NCI-H128 (cell line): ENCODE measurements at regions not wholly inside any gene's neighbourhood (a gene's known extent, or its start where the extent isn't known, plus 50 kb on each side); places are given as distances from the start of the nearest gene placed in this dataset.

Experiments
- DNase-seq: peaks from one replicate; lab custom pipeline; 2025; ENCODE audit not compliant: unreplicated experiment; lab: John Stamatoyannopoulos, UW

GRCh38 chr2:12196495-12196894 is 450.1 kb downstream of the LPIN1 start:
- DNase-seq: no peak

GRCh38 chr2:12197133-12197532 is 450.7 kb downstream of the LPIN1 start:
- DNase-seq: no peak

- DNase-seq: no peak
Measured at GRCh38 chr2:12199491-12200211, 453.2 kb downstream of the LPIN1 start.

GRCh38 chr2:12201369-12201768 is 454.9 kb downstream of the LPIN1 start:
- no peak for DNase-seq

- no peak for DNase-seq
Measured at GRCh38 chr2:12202313-12203075, 456.1 kb downstream of the LPIN1 start.

- no peak for DNase-seq
Measured at GRCh38 chr2:12203528-12203927, 457.1 kb downstream of the LPIN1 start.

GRCh38 chr2:12205086-12205485 is 458.7 kb downstream of the LPIN1 start:
- DNase-seq: no peak

- no peak for DNase-seq
Measured at GRCh38 chr2:12207491-12207890, 461.1 kb downstream of the LPIN1 start.

GRCh38 chr2:12210016-12210933 is 463.8 kb downstream of the LPIN1 start:
- DNase-seq: no peak

GRCh38 chr2:12211326-12212175 is 465.1 kb downstream of the LPIN1 start:
- peak; percentile 3 for DNase-seq

GRCh38 chr2:12212841-12213597 is 466.6 kb downstream of the LPIN1 start:
- no peak for DNase-seq

GRCh38 chr2:12217175-12217574 is 470.7 kb downstream of the LPIN1 start:
- DNase-seq: no peak

- no peak for DNase-seq
Measured at GRCh38 chr2:12219761-12220160, 473.3 kb downstream of the LPIN1 start.

GRCh38 chr2:12221584-12221983 is 475.2 kb downstream of the LPIN1 start:
- DNase-seq: no peak

- DNase-seq: no peak
Measured at GRCh38 chr2:12222554-12222953, 476.1 kb downstream of the LPIN1 start.

GRCh38 chr2:12223732-12224131 is 477.3 kb downstream of the LPIN1 start:
- DNase-seq: no peak

GRCh38 chr2:12226653-12227052 is 480.2 kb downstream of the LPIN1 start:
- no peak for DNase-seq

GRCh38 chr2:12227941-12228608 is 481.6 kb downstream of the LPIN1 start:
- no peak for DNase-seq

- no peak for DNase-seq
Measured at GRCh38 chr2:12231288-12231687, 484.9 kb downstream of the LPIN1 start.
